HL-60 (cell line): ENCODE measurements at regions not wholly inside any gene's neighbourhood (a gene's known extent, or its start where the extent isn't known, plus 50 kb on each side); places are given as distances from the start of the nearest gene placed in this dataset.

Source experiments
- GABPA ChIP-seq: IDR thresholded peaks from 2 replicates; pipeline ENCODE4 v1.6.1; 2012; ENCODE audit warnings: low read depth
- POLR2AphosphoS5 ChIP-seq: IDR thresholded peaks from 2 replicates; pipeline ENCODE4 v1.6.1; 2012; ENCODE audit warnings: low read depth
- REST ChIP-seq: IDR thresholded peaks from 2 replicates; pipeline ENCODE4 v1.6.1; 2012; ENCODE audit warnings: low read depth; ENCODE audit not compliant: insufficient replicate concordance
- SPI1 ChIP-seq: IDR thresholded peaks from 2 replicates; pipeline ENCODE4 v1.6.1; 2012; ENCODE audit warnings: low read depth, mild to moderate bottlenecking, borderline replicate concordance
- TF ChIP-seq, protein P1 (sequence below): IDR thresholded peaks from one replicate; pipeline ENCODE4 v1.5.1; 2011; ENCODE audit warnings: low read length, control low read depth, inconsistent platforms; ENCODE audit not compliant: insufficient read depth

GRCh38 chr16:55248058-55248457 is 75.9 kb upstream of the IRX6 start:
- TF ChIP-seq, protein P1, sequence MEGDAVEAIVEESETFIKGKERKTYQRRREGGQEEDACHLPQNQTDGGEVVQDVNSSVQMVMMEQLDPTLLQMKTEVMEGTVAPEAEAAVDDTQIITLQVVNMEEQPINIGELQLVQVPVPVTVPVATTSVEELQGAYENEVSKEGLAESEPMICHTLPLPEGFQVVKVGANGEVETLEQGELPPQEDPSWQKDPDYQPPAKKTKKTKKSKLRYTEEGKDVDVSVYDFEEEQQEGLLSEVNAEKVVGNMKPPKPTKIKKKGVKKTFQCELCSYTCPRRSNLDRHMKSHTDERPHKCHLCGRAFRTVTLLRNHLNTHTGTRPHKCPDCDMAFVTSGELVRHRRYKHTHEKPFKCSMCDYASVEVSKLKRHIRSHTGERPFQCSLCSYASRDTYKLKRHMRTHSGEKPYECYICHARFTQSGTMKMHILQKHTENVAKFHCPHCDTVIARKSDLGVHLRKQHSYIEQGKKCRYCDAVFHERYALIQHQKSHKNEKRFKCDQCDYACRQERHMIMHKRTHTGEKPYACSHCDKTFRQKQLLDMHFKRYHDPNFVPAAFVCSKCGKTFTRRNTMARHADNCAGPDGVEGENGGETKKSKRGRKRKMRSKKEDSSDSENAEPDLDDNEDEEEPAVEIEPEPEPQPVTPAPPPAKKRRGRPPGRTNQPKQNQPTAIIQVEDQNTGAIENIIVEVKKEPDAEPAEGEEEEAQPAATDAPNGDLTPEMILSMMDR, result no peak
- no peak for TF ChIP-seq REST
- no peak for TF ChIP-seq SPI1
- no peak for TF ChIP-seq GABPA
- no peak for TF ChIP-seq POLR2AphosphoS5
